ENCODE measurements at regions not wholly inside any gene's neighbourhood (a gene's known extent, or its start where the extent isn't known, plus 50 kb on each side); places are given as distances from the start of the nearest gene placed in this dataset.
"Not testable (repeated sequence)": the region's sequence is repeated elsewhere in the genome, so short reads cannot be mapped to it uniquely, and the experiment has no call there.

GRCh38 chr14:106257569-106257994 is 731.2 kb downstream of the TMEM121 start:
- peaks cover 89% of the 10 kb centered on the region for H3K9me3 Mint-ChIP-seq
- H3F3A ChIP-seq (replicated peaks; ENCODE audit: low read depth); H3K4me3 ChIP-seq; H4K20me1 ChIP-seq (replicated peaks; ENCODE audit: insufficient read depth); H3K4me1 Mint-ChIP-seq; H3K4me3 Mint-ChIP-seq; ATAC-seq; H3K27ac ChIP-seq (ENCODE audit: low read depth); H3K79me2 ChIP-seq (replicated peaks; ENCODE audit: insufficient read depth); H3K4me1 ChIP-seq (ENCODE audit: insufficient read depth); H3K27me3 ChIP-seq (ENCODE audit: insufficient read depth); H3K9me2 ChIP-seq (ENCODE audit: insufficient read depth); H3K27me3 Mint-ChIP-seq (ENCODE audit: insufficient read depth, low read depth, poor library complexity); H2AFZ ChIP-seq; H3K4me2 ChIP-seq; H3K27ac Mint-ChIP-seq: not testable (repeated sequence)
- peak; percentile 7 for DNase-seq (ENCODE audit: low spot score)
- H3K36me3 Mint-ChIP-seq (ENCODE audit: low read depth) = peaks cover 35% of the 10 kb centered on the region; the same call in 2 of the 3 replicates
- peaks cover 12% of the 10 kb centered on the region; the same call in 1 of the 2 replicates for H3K36me3 ChIP-seq (ENCODE audit: insufficient read depth)
- peak; percentile 18 to 23; a peak in 3 of 4 replicates for TF ChIP-seq CTCF (conservative IDR thresholded peaks at IDR 0.05; ENCODE audit: low read depth in 2 of 2)

- no peak for ATAC-seq
- TF ChIP-seq EZH2phosphoT487 (IDR thresholded peaks at IDR 0.05; ENCODE audit: unreplicated experiment) = no peak
- TF ChIP-seq ZNF114 (CRISPR knock-in tag; IDR thresholded peaks at IDR 0.05) = no peak
- no peak for TF ChIP-seq ZNF462 (CRISPR knock-in tag; IDR thresholded peaks at IDR 0.05)
- TF ChIP-seq REST (IDR thresholded peaks at IDR 0.05; ENCODE audit: unreplicated experiment) = no peak
- TF ChIP-seq CREB1 (CRISPR knock-in tag; IDR thresholded peaks at IDR 0.05; ENCODE audit: low read depth) = no peak
- TF ChIP-seq NANOG (IDR thresholded peaks at IDR 0.05; ENCODE audit: borderline replicate concordance) = no peak
- no peak for TF ChIP-seq ETS1 (IDR thresholded peaks at IDR 0.05)
Observed at GRCh38 chr14:106268013-106268727, 741.8 kb downstream of the TMEM121 start.

More at GRCh38 chr14:106268013-106268727, 741.8 kb downstream of the TMEM121 start:
- Histone ChIP-seq H4K20me1 (replicated peaks; ENCODE audit: insufficient read depth) (no peaks in the 10 kb centered on the region), H3K27ac (ENCODE audit: low read depth) (no peak overlapping the region), H2AFZ (no peak overlapping the region), H3K4me3 (no peak overlapping the region), H3K36me3 (ENCODE audit: insufficient read depth) (peaks cover 19% of the 10 kb centered on the region), H3K27me3 (ENCODE audit: insufficient read depth) (no peaks in the 10 kb centered on the region), H3K4me1 (ENCODE audit: insufficient read depth) (no peaks in the 10 kb centered on the region), H3K79me2 (replicated peaks; ENCODE audit: insufficient read depth) (no peaks in the 10 kb centered on the region), H3K4me2 (no peak overlapping the region), H3F3A (replicated peaks; ENCODE audit: low read depth) (no peaks in the 10 kb centered on the region), H3K9me2 (ENCODE audit: insufficient read depth) (no peaks in the 10 kb centered on the region)
- peaks cover 97% of the 10 kb centered on the region for H3K9me3 Mint-ChIP-seq
- no peak overlapping the region for H3K4me3 Mint-ChIP-seq
- no peak for DNase-seq (ENCODE audit: low spot score)
- H3K27ac Mint-ChIP-seq = no peak overlapping the region
- no peaks in the 10 kb centered on the region for H3K4me1 Mint-ChIP-seq
- peaks cover 7% of the 10 kb centered on the region for H3K27me3 Mint-ChIP-seq (ENCODE audit: insufficient read depth, low read depth, poor library complexity)
- H3K36me3 Mint-ChIP-seq (ENCODE audit: low read depth) = peaks cover 58% of the 10 kb centered on the region
